Psoas muscle (tissue), 7 donors: ENCODE measurements at regions not wholly inside any gene's neighbourhood (a gene's known extent, or its start where the extent isn't known, plus 50 kb on each side); places are given as distances from the start of the nearest gene placed in this dataset.

Experiments used
- ATAC-seq, 4 donors: fragments of 200-7000 bp; cut with Tn5 transposase; one replicate each; pipeline ENCODE4 v1.9.1; 2020; ENCODE audit warnings: moderate library complexity in 3 of 4, mild to moderate bottlenecking in 2 of 4
- DNase-seq, 2 donors: peaks; one replicate each; pipeline ENCODE4 v3.0.0-alpha.2; 2020
- H3K27ac ChIP-seq: fragments of 200-600 bp; one replicate; pipeline ENCODE4 v1.8.0; 2022
- H3K27me3 ChIP-seq, 3 donors: fragments of 200-600 bp in 1 of 3; one replicate each; pipeline versions ENCODE4 v1.6.1 to v1.8.0; 2013 to 2022; ENCODE audit warnings: low read length in 2 of 3, mild to moderate bottlenecking in 2 of 3, moderate library complexity in 1 of 3; ENCODE audit not compliant: insufficient read depth in 3 of 3
- H3K36me3 ChIP-seq, 2 donors: fragments of 200-600 bp in 1 of 2; one replicate each; pipeline versions ENCODE4 v1.6.1 to v1.8.0; 2013 to 2022; ENCODE audit warnings: low read depth in 1 of 2, mild to moderate bottlenecking in 1 of 2, moderate library complexity in 1 of 2; ENCODE audit not compliant: insufficient read depth in 1 of 2
- H3K4me1 ChIP-seq: fragments of 200-600 bp; one replicate; pipeline ENCODE4 v1.8.0; 2022
- H3K4me3 ChIP-seq: fragments of 200-600 bp; one replicate; pipeline ENCODE4 v1.8.0; 2022; ENCODE audit warnings: mild to moderate bottlenecking
- H3K9me3 ChIP-seq: fragments of 200-600 bp; one replicate; pipeline ENCODE4 v1.8.0; 2022
- WGBS, 3 donors: extraction: QIAGEN DNeasy Blood & Tissue Kit; methylation state at CpG; one replicate each; pipeline versions ENCODE4 v1.1.6 to v1.1.7; 2013; 5-methylcytosine and 5-hydroxymethylcytosine counted together
- intact Hi-C, 2 donors: fragments of 100-400 bp; cut with DNase I; formaldehyde crosslinking; loops; one replicate each; pipeline versions ENCODE4 v1.11.0 to v1.14.2; 2022
- TF ChIP-seq, protein P1 (sequence below): fragments of 200-600 bp; IDR thresholded peaks from one replicate; pipeline ENCODE4 v1.8.0; 2022; ENCODE audit warnings: antibody characterized with exemption
- donor health status: healthy with polysubstance abuse.
- donor health status: DM: no; HTN: no; CAD: no; lungs with moderate emphysema.
- donor health status: Bipolar disorder and iron deficiency.
- donor health status: healthy.
- donor health status: DM: yes; HTN: yes; CAD: no.
- donor health status: DM: no; HTN: no; CAD: no.
- donor health status: DM: yes; HTN: yes; CAD: no.

DNA sequence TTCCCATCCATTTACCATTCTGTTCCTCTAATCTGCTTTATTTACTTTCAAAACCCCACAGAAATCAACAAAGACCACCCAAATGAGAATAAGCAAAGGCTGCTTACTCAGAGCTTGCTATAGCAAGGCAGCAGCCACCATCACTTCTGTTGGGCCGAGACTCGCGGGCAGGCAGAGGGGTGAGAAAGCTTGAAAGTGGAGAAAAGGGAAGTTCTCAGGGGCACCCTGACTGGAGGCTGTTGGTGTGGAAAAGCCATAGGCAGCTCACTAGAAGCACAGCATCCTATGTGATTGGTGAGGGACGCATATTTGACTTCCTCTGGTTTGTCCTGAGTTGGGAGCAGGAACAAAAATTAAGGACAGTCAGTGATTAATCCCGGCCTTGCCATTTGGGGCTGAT, 269.7 kb upstream of the THSD7B start:
- H3K36me3 ChIP-seq, result no peaks in the 10 kb centered on the region
- no peaks in the 10 kb centered on the region for H3K27me3 ChIP-seq
- WGBS, 3 donors, result 88 to 91% (median 89%) methylated on average over 5 of the region's 5 CpGs
- TF ChIP-seq, protein P1, sequence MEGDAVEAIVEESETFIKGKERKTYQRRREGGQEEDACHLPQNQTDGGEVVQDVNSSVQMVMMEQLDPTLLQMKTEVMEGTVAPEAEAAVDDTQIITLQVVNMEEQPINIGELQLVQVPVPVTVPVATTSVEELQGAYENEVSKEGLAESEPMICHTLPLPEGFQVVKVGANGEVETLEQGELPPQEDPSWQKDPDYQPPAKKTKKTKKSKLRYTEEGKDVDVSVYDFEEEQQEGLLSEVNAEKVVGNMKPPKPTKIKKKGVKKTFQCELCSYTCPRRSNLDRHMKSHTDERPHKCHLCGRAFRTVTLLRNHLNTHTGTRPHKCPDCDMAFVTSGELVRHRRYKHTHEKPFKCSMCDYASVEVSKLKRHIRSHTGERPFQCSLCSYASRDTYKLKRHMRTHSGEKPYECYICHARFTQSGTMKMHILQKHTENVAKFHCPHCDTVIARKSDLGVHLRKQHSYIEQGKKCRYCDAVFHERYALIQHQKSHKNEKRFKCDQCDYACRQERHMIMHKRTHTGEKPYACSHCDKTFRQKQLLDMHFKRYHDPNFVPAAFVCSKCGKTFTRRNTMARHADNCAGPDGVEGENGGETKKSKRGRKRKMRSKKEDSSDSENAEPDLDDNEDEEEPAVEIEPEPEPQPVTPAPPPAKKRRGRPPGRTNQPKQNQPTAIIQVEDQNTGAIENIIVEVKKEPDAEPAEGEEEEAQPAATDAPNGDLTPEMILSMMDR, result no peak
- no peak for ATAC-seq
- intact Hi-C loops, result no loop called here
- H3K9me3 ChIP-seq, result no peaks in the 10 kb centered on the region
- no peak for DNase-seq
- no peak overlapping the region for H3K27ac ChIP-seq
- no peak overlapping the region for H3K4me3 ChIP-seq
- H3K4me1 ChIP-seq, result no peaks in the 10 kb centered on the region

DNA sequence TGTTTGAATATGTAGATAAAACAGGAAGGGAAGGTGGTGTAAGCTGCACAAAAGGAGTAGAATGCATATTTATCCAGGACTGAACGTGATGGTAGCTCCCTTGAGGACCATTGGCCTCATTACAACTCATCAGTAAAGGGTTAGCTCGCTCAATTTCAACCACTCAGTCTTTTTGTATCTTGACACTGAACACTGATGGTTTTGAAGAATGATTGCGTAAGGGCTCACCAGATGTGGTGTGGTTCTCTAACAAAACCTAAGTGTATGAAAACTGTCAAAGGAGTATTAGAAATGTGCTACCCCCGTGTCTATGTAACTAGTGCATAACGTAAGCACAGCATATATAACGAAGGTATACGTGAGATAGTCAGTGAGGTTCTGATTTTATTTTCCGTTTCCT, 272.4 kb upstream of the THSD7B start:
- H3K4me1 ChIP-seq, result no peaks in the 10 kb centered on the region
- intact Hi-C loops, result no loop called here
- H3K9me3 ChIP-seq, result no peaks in the 10 kb centered on the region
- 59 to 61% (median 61%) methylated on average over 8 of the region's 8 CpGs for WGBS, 3 donors
- no peak overlapping the region for H3K27ac ChIP-seq
- H3K4me3 ChIP-seq, result no peak overlapping the region
- ATAC-seq (no peak), DNase-seq (no peak)
- H3K27me3 ChIP-seq, result no peaks in the 10 kb centered on the region
- H3K36me3 ChIP-seq, result no peaks in the 10 kb centered on the region
- TF ChIP-seq, protein P1, result no peak

DNA sequence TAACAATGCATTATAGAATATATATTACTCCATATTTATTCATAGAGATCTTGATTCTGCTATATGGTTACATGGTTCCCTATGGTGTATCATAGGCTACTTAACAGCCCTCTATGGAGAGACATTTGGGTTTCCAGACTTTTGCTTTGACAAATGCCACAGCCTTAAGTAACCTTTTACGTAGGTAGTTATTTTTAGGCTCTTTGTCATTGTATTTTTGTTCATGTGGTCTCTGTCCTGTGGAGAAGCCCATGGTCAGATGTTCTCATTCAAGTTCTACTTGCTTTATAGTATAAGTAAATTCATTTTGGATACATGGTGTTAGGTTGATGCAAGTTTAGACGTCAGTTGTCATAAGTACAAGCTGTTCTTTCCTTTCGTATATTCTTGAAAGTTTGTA, 275.2 kb upstream of the THSD7B start:
- no peaks in the 10 kb centered on the region for H3K36me3 ChIP-seq
- no peaks in the 10 kb centered on the region for H3K9me3 ChIP-seq
- H3K4me1 ChIP-seq, result no peaks in the 10 kb centered on the region
- intact Hi-C loops, result no loop called here
- ATAC-seq, result no peak
- TF ChIP-seq, protein P1, result no peak
- DNase-seq, result no peak
- H3K4me3 ChIP-seq, result no peak overlapping the region
- H3K27me3 ChIP-seq, result no peaks in the 10 kb centered on the region
- no peak overlapping the region for H3K27ac ChIP-seq
- WGBS, 3 donors, result 74 to 79% (median 75%) methylated on average over 3 of the region's 3 CpGs

DNA sequence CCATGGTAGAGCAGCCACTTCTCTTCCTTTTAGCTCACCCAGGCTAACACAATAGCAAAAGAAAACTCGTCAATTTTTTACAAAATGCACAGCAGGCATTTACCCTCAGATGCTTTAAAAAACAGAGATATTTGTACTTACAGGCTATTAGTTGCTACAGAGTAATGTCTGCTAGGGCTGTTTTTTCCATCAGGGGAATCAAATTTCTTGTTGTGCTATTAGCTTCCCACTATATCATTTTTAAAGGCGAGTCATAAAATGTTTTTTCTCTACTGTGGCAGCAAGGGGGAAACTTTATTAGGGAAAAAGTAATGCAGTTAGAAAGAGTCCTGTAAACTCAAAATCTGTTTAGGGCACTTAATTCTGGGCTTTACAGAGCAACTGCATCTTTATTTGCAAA, 277.9 kb upstream of the THSD7B start:
- no peaks in the 10 kb centered on the region for H3K27me3 ChIP-seq
- intact Hi-C loops, result no loop called here
- TF ChIP-seq, protein P1, result no peak
- DNase-seq (no peak), ATAC-seq (no peak)
- H3K36me3 ChIP-seq, result no peaks in the 10 kb centered on the region
- H3K4me3 ChIP-seq, result no peak overlapping the region
- H3K9me3 ChIP-seq, result no peaks in the 10 kb centered on the region
- H3K4me1 ChIP-seq, result no peaks in the 10 kb centered on the region
- WGBS, 3 donors, result 11 to 27% (median 17%) methylated on average over 2 of the region's 2 CpGs
- H3K27ac ChIP-seq, result no peak overlapping the region

DNA sequence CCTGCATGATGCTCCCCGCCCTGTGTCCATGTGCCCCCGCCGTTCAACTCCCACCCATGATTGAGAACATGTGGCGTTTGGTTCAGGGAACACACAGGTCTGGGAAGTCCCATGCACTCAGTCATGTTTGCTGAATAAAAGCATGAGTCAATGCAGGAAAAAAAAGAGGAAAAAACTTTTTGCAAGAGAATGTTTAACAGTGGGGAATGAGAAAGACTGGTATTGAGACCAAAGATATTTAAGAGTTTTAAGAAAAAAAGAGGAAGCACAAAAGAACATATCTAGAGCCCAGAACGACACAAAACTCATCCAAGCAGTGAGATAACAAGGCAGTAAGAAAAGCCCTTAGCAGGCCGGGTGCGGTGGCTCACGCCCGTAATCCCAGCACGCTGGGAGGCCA, 279.2 kb upstream of the THSD7B start:
- TF ChIP-seq, protein P1, result no peak
- Histone ChIP-seq H3K27ac (no peak overlapping the region), H3K27me3 (no peaks in the 10 kb centered on the region), H3K4me3 (no peak overlapping the region), H3K4me1 (no peaks in the 10 kb centered on the region), H3K9me3 (no peaks in the 10 kb centered on the region), H3K36me3 (no peaks in the 10 kb centered on the region)
- 83 to 90% (median 85%) methylated on average over 10 of the region's 10 CpGs for WGBS, 3 donors
- ATAC-seq (no peak), DNase-seq (no peak)
- intact Hi-C loops, result no loop called here
